Neural cell (in vitro differentiated cells): ENCODE measurements at regions not wholly inside any gene's neighbourhood (a gene's known extent, or its start where the extent isn't known, plus 50 kb on each side); places are given as distances from the start of the nearest gene placed in this dataset.

Source experiments
- CTCF ChIP-seq: fragments of 450-650 bp; IDR thresholded peaks from 2 replicates; pipeline ENCODE4 v1.5.1; 2014; ENCODE audit warnings: antibody characterized with exemption, mild to moderate bottlenecking, moderate library complexity; ENCODE audit not compliant: poor library complexity, severe bottlenecking
- EP300 ChIP-seq: fragments of 450-650 bp; conservative IDR thresholded peaks from 2 replicates; pipeline ENCODE4 v1.6.1; 2014; ENCODE audit warnings: antibody characterized with exemption, mild to moderate bottlenecking, moderate library complexity; ENCODE audit not compliant: poor library complexity, severe bottlenecking
- EZH2 ChIP-seq: fragments of 200-600, 300-800 bp; shearing (Covaris generic), sonication (generic); IDR thresholded peaks from 2 replicates; pipeline ENCODE4 v1.6.1; 2014; ENCODE audit warnings: antibody characterized with exemption, low read length, borderline replicate concordance, mild to moderate bottlenecking; ENCODE audit not compliant: insufficient read depth, poor library complexity, severe bottlenecking
- MXI1 ChIP-seq: fragments of 450-650 bp; conservative IDR thresholded peaks from 2 replicates; pipeline ENCODE4 v1.6.1; 2014; ENCODE audit warnings: antibody characterized with exemption, mild to moderate bottlenecking; ENCODE audit not compliant: poor library complexity, severe bottlenecking
- POLR2AphosphoS5 ChIP-seq: IDR thresholded peaks from 2 replicates; pipeline ENCODE4 v1.6.1; 2012
- RAD21 ChIP-seq: fragments of 450-650 bp; conservative IDR thresholded peaks from 2 replicates; pipeline ENCODE4 v1.6.1; 2014; ENCODE audit warnings: antibody characterized with exemption, mild to moderate bottlenecking, moderate library complexity
- REST ChIP-seq: IDR thresholded peaks from 2 replicates; pipeline ENCODE4 v1.6.1; 2012; ENCODE audit warnings: borderline replicate concordance
- SMC3 ChIP-seq: fragments of 450-650 bp; conservative IDR thresholded peaks from 2 replicates; pipeline ENCODE4 v1.6.1; 2014; ENCODE audit warnings: antibody characterized with exemption, mild to moderate bottlenecking, moderate library complexity; ENCODE audit not compliant: poor library complexity
- TAF1 ChIP-seq: IDR thresholded peaks from 2 replicates; pipeline ENCODE4 v1.6.1; 2012; ENCODE audit warnings: low read depth

GRCh38 chr3:182028081-182028480 lies 316.4 kb downstream of the SOX2 start:
- TF ChIP-seq CTCF (no peak), SMC3 (no peak), EP300 (no peak), EZH2 (no peak), REST (no peak), TAF1 (no peak), POLR2AphosphoS5 (no peak), MXI1 (no peak), RAD21 (no peak)
